ENCODE measurements at regions not wholly inside any gene's neighbourhood (a gene's known extent, or its start where the extent isn't known, plus 50 kb on each side); places are given as distances from the start of the nearest gene placed in this dataset.

DNA sequence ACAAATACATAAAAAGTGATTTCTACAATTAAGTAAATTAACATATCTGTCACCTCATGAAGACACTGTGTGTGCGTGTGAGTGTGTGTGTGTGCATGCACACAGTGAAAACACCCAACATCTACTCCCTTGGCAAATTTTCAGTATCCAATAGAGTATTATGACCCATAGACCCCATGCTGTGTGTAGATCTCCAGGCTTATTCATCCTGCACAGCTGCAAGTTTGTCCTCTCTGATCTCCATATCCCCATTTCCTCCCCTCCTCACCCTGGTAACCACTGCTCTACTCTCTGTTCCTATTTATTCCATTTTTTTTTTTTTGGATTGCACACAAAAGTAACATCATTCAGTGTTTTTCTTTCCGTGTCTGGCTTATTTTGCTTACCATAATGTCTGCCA lies 391.0 kb downstream of the SOX11 start:
- TF ChIP-seq, protein P1, sequence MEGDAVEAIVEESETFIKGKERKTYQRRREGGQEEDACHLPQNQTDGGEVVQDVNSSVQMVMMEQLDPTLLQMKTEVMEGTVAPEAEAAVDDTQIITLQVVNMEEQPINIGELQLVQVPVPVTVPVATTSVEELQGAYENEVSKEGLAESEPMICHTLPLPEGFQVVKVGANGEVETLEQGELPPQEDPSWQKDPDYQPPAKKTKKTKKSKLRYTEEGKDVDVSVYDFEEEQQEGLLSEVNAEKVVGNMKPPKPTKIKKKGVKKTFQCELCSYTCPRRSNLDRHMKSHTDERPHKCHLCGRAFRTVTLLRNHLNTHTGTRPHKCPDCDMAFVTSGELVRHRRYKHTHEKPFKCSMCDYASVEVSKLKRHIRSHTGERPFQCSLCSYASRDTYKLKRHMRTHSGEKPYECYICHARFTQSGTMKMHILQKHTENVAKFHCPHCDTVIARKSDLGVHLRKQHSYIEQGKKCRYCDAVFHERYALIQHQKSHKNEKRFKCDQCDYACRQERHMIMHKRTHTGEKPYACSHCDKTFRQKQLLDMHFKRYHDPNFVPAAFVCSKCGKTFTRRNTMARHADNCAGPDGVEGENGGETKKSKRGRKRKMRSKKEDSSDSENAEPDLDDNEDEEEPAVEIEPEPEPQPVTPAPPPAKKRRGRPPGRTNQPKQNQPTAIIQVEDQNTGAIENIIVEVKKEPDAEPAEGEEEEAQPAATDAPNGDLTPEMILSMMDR (conservative IDR thresholded peaks at IDR 0.05; ENCODE audit: low read depth, low read length) = no peak
- no peak for TF ChIP-seq EZH2phosphoT487 (IDR thresholded peaks at IDR 0.05; ENCODE audit: borderline replicate concordance, low read length)
